SKM-1 (cell line): ENCODE measurements at regions not wholly inside any gene's neighbourhood (a gene's known extent, or its start where the extent isn't known, plus 50 kb on each side); places are given as distances from the start of the nearest gene placed in this dataset.

Experiments
- DNase-seq: peaks from one replicate; lab custom pipeline; 2025; ENCODE audit not compliant: unreplicated experiment; lab: John Stamatoyannopoulos, UW

DNA sequence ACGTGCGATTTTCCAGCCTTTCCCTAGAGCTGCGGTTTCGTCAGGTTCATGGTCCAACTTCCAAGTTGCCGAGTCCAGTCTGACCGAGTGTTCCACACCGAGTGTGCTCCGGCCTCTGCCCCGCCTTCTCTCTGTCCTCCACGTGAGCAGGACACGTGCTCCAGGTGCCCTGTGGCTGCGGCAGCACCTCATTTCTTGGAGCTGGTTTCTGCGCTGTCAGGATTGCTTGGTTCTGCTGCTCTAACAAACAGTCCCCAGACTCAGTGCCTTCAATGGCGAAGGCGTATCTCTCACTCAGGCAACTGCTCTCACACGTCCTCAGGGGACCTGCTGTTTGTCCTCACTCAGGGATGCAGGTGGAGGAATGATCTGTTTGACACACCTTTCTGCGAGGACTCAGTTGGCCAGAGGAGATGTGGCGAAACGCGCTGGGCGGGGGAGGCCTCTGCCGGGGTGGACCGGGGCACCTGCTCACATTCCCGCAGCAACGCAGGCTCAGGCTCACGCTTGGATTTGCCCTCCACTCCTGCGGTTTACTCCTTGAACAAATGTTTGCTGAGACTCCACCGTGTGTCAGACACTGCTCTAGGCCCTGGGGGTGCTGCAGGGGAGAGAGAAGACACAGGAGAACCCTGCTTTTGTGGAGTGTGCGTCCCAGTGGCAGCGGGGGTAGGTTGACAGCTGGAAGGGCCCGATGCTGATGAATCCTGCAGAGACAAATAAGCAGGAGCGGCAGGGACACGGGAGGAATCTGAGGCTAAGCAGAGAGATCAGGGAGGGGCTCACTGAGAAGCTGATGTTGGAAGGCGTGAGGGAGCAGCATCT is 63.4 kb upstream of the FBRSL1 start:
- DNase-seq = no peak

DNA sequence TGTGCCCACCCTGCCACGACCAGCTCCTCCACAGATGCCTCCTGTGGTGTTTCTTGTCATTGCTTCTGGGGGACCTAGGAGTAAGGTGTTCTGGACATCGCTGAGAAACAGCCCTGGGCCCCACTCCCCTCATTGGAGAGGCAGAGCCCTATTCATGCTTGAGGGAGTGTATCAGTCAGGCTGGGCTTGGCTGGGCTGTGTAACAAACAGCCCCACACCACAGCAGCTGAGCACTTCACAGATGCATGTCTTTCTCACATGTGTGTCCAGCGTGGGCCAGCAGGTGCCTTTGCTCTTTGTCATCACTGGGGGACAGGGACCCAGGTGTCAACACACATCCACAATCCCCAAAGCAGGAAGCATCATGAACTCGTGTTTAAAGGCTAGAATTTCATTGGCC is 65.1 kb upstream of the FBRSL1 start:
- DNase-seq = no peak

DNA sequence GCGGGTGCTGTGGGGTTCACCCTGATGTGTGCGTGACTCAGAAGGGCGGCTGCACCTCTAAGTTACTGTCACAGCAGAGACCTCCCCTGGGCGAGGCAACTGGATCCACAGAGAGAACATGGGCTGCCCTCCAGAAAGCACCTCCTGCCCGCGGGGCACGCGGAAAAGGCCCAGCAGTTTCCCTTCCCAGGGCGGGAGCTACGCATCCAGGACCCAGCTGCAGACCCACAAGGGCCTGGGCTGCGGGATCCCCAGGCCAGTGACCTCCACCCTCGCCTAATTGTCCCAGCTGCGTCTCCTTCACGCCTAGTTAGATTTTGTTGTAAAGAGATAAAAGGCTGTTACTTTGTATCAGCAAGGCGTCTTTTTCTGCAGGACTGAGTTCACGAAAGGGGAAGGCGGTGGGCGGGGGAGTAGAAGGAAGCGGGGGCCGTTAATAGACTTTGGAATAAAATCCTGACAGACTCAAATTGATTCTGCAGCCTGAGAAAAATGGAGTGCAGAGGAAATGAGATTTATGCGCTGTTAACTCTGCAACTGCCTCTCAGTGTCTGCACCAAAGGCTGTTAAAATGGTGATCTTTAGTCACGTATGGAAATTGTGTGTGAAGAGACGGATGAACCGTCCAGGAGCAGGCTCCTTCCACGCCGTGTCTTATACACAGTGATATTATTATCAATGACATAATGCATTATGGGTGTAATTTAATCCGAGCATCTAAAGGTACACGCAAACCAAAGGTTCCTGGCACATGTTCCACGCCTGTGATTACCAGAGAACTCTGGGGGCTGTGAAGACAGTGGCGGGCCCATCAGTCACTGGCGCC is 65.9 kb upstream of the FBRSL1 start:
- no peak for DNase-seq

DNA sequence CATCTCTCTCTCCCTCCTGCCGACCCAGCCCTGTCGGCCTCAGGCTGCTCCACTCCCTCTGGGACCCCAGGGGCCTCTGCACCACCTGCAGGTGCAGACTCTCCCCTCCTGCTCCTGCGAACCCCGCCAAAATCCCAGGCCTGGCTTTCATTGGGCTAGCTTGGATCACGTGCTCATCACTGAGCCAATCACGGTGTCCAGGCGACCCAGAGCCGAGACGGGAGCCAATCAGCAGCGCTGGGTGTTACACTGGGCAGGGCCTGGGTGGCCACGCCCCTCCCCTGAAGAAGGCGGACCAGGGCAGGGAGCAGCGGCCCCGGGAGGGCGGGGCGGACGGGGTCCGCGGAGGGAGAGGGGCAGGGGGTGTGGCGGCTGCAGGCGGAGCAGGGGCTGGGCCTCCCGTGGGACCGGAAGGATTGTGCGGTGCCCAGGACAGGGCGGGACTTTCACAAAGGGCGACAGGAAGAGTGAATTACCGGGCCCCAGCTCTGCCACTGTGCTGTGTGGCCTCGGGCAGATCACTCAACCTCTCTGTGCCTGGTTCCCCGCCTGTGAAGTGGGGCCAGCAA is 66.6 kb upstream of the FBRSL1 start:
- DNase-seq = no peak

DNA sequence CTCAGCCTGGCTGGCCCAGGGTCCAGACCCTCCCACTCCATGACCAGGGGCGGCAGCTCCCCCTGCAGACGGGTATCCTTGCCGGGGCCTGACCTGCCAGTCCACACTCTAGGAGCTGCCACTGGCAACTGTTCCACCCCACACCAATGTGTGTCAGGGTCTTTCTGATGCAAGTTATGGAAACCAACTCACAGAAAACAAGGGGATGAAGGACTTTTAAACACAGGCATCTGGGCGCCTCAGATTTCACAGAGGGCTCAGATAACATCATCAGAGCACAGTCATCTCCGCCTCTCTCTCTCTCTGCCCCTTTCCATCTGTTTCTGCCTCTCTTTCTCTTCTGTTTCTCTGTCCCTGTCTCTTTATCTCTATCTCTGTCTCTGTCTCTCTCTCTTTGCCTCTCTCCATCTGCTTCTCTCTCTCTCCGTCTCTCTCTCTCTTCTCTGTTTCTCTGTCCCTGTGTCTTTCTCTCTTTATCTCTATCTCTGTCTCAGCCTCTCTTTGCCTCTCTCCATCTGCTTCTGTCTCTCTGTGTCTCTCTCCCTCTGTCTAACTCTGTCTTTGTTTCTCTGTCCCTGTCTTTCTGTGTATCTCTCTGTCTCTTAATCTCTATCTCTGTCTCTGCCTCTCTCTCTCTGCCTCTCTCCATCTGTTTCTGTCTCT is 67.4 kb upstream of the FBRSL1 start:
- no peak for DNase-seq

DNA sequence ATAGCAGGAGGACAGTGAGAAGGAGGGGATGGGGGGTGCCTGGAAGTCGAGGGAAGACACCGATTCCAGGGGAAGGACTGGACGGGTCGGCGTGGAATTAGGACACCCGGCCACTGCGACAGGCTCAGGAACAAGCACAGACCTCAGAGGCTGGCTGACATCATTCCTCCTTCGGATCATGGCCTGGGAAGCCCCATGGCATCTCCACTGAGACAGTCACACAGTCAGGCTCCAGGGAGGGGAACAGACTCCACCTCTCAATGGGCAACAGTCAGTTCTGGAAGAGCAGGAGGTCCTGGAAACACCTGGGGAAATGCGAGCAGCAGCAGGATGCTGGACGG is 67.9 kb upstream of the FBRSL1 start:
- DNase-seq = no peak

DNA sequence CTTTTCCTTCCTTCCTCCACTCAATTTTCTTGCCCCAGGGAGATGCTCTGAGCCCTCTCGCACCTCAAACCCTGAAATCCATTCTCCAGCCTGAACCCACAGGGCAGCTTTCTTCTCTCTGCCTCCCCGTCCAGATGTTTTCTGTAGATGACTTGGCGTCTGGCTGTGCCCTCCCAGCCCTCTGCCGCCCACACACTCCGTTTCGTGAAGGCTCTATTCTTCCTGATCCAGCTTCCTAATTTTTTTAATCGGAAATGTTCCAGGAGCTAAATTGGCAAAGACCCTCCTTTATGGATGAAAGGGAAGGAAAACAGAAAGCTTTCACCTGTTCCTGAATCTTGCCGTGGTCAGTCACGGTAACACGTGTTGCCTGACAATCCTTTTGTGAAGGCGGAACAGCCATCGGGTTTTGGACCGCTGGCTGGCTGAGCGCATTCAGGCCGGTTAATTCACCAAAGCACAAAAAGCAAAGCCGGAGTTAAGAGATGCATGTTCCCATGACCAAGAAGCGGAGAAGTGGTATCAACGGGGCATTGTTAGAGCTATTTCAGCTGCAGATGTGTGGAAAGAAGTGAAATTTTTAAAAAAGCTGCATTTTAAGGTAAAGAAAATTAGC is 70.2 kb upstream of the FBRSL1 start:
- DNase-seq = no peak

DNA sequence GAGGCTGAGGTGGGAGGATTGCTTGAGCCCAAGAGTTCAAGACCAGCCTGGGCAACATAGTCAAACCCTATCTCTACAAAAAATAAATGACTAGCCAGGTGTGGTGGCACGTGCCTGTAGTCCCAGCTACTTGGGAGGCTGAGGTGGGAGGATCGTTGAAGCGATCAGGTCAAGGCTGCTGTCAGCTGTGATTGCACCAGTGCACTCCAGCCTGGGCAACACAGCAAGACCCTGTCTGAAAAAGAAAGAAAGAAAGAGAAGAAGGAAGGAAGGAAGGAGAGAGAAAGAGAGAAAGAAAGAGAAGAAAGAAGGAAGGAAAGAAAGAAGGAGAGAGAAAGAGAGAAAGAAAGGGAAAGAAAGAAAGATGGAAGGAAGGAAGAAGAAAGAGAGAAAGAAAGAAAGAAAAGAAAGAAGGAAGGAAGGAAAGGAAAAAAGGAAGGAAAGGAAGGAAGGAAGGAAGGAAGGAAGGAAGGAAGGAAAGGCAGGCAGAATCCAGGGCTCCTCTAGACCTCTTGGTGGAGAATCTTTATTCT is 71.5 kb upstream of the FBRSL1 start:
- no peak for DNase-seq

DNA sequence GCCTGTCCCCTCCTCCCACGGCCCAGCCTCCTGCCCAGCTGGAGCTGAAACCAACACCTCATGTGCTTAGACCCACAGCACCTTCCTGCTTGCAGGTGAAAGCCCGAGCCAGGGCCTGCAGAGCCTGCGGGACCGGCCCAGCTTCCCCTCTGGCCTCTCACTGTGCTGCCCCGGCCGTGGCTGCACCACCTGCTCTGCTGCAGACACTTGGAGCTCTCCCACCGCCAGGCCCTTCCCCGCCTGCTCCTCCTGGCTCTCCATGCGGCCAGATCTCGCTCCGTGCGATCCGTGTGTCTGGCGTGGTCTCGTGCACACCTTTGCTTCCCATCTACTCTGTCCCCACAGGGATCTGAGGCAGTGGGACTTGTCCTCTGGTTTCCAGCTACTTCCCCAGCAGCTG is 72.2 kb upstream of the FBRSL1 start:
- DNase-seq = no peak

DNA sequence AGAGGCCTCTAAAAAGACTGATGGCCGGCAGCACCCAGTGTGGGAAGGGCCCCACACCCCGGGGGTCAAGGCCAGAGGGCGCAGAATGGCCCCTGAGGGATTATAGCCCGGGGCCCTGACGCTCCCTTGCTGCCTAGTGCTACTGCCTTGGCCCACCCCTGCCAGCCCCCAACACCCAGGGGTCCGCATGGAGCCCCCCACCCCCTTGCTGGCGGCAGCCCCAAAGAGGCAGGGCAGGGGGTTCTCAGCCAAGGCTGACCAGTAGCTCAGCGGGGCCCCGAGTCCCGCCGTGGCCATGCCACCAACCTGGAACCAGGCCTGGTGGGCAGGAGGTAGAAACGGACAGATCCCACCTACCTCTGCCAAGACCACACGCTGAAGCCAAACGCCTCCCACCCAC is 73.1 kb upstream of the FBRSL1 start:
- no peak for DNase-seq

DNA sequence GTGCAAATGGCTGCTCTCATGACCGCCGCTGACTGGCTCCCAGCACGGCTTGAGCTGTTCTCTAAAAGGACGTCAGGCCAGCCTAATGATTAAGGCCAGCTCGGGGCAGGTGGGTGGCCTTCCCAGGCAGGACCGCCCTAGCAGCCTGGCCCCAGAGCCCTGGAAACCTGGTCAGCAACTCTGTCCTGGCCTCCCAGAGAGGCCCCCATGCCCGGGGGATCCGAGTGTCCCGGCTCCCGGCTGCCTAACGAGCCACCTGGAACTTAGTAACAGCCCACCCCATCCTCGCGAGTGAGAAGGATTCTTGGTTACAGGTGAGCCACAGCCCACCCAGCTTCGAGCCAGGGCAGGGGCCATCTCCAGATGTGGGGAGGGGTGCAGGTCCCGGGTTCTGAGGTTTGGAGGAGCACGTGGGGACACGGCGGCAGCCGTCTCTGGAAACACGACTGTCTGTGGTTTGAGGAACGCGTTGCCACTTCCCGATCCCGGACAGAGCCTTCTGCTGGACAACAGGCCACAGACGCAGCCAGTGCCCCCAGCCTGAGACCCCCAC is 73.8 kb upstream of the FBRSL1 start:
- no peak for DNase-seq

DNA sequence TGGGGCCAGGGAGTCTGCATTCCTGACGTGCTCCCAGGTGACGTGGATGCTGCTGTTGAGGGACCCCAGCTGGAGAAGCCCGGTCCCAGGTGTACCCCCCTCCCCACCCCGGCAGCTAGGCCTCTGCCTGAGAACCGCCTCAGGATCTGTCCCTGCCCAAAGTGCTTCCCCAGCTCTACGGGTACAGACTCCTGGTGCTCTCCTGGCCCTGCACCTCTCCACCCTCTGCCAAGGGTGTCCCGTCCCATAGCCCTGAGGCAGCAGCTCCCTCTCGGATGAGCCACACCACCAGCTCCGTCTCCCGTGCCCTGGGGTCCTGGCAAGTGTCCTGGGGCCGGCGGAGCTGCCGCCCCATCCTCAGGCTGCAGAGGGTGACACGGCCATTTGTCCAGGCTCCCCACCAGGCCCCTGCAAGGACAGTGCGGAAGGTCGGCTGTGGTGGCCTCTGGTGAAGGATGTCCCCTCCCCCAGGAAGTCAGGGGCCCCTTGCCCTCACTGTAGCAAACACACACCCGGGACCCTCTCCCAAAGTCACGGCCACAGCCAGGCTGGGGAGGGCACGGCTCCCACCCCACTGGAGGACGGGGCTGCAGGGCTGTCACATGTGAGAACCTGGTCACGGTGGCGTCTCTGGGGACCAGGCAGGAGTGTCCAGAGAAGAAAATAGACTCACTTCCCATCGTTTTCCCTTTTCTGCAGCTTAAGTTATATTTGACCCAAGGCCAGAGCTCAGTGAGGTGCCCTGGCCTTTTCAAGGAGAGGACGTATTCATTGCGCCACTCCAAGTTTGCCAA is 74.4 kb upstream of the FBRSL1 start:
- no peak for DNase-seq

DNA sequence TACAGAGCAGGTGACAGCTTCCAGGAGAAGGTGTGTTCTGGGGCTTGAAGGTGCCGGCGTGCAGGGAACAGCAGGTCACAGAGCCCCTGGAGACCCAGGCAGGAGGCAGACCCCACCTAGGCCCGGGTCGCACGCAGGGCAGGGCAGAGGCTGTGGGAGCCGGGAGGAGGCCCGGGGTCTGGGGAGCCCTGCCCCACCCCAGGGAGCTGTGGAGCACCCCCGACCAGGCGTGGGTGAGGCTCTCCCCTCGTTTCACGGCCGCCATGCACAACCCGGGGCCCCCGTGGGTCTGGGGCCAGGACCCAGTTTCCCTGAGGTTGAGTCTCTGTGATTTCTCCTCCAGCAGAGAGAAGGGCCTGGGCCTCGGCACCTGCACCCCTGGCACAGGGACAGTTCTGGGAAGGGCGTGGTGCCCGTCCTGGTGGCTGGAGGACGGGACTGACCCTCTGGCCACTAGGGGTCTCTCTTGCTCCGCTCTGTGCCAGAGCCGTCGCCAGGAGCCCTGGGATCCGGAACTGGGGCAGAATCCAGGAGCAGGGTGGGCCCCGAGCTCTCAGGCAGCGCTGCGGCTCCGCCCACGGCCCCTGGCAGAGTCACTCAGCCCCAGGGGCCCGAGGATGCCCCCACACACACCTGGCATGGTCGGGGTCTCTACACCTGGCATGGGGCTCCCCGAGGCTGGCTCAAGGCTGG is 75.2 kb upstream of the FBRSL1 start:
- peak; percentile 10 for DNase-seq

DNA sequence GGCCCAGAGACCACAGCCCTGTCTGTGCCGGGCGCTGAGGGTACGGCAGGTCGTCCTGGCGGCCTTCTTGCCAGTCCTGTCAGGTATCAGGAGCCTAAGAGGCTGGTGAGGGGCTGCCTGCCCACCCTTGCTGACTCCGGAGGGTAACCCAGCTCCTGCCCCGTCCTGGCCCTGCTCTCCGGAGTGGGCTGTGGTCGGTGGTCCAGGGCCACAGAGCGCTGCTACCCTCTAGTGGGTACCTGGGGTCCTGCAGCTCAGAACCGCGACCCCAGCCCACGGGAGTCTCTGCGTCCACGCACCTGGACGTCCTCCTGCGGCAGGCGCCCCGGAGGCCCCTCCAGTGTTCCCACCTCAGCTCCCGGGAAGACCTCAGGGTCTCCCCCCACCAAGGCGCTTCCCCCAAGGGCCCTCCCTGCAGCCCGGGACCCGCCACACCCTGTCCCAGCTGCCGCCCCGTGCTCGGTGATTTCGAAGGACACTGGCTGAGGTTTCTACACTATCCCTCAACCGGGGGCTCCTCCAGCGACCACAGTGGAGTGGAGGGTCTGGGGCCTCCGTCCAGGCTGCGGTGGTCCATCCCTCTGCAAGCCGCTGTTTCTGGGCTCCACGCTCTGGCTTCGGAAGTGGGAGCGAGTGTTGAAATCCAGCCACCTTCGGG is 75.9 kb upstream of the FBRSL1 start:
- no peak for DNase-seq

DNA sequence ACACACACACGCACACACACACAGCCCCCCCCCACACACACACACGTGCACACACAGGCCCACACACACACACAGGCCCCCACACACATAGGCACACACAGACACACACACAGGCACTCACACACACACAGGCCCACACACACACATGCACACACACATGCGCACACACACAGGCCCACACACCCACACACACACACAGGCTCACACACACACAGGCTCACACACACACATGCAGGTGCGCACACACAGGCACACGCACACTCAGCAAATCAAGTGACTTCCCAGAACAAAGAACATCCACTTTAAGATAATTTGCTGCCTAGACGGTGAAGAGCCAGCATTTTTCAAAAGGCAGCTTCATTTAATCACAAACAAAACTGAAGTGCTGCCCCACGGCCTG is 78.5 kb upstream of the FBRSL1 start:
- DNase-seq = no peak

DNA sequence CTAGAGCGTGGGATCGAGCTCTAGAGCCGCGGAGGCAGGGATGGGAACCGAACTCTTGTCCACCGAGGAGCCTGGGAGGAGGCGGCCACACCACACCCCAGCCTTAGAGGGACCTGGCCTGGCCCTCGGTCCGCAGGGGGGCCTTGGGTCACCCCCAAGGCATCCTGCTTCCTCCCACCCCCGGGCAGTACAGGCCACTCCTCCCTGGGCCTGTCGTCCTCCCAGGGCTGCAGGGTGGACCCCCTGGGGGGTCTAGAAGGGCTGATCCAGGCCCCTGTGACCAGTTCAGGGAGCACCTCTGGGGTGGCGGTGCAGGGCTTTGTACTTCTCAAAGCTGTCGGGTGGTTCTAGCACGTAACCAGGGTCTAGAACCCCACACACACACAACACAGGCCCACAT is 79.1 kb upstream of the FBRSL1 start:
- DNase-seq = no peak

DNA sequence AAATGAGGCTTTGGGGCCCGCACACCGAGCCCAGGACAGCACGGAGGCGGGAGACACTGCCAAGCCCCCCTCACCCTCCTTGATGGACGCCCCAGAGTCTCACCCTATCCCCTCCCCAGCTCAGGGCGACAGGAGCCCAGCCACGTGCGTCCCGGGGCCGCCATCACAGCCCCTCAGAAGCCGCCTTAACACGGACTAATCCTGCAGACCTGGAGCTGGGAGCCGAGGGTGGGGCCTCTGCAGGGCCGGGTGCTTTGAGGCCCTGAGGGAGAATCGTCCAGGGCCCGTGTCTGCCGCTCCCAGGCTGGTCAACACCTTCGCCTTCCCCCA is 79.7 kb upstream of the FBRSL1 start:
- no peak for DNase-seq

DNA sequence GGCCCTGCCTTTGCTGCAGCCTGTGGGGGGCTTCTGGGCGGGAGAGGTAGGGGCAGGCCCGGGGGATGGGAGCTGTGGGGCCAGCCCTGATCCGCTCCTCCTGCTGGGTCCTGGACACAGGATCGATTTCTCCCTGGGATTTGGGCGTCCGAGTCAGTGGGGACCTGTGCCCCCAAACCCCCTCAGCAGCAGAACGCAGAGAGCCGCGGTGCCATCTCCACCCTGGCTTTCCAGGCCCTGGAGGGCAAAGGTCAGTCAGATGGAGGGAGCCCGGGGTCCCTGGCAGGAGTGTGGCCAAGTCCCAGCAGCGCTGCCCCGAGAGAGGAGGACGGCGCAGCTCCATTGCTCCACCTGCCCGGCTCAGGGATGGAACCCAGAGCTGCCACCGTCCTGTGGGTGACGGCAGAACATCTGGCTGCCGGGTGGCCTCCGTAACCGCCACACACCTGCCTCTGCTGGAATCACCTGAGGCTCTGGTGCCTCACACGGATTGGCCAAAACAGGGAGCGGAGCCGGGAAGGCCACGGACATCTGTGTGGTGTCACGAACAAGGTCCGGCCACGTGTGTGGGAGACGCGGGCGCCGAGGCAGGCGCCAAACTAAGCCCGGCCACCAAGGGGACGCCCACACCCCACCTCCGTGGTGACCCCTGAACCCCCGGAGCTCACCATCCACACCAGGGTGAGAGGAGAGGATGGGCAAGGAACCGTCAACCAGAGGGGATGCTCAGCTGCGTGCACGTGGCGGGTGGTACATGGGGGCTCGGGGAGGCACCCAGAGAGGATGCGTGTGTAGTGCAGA is 80.3 kb upstream of the FBRSL1 start:
- DNase-seq = no peak
